HG03175 (cell line): ENCODE measurements at regions not wholly inside any gene's neighbourhood (a gene's known extent, or its start where the extent isn't known, plus 50 kb on each side); places are given as distances from the start of the nearest gene placed in this dataset.

ENCODE experiments used
- ATAC-seq: cut with Tn5 transposase; IDR thresholded peaks from one replicate; pipeline ENCODE4 v1.9.1; 2021; ENCODE audit warnings: mild to moderate bottlenecking, moderate library complexity; ENCODE audit not compliant: unreplicated experiment

DNA sequence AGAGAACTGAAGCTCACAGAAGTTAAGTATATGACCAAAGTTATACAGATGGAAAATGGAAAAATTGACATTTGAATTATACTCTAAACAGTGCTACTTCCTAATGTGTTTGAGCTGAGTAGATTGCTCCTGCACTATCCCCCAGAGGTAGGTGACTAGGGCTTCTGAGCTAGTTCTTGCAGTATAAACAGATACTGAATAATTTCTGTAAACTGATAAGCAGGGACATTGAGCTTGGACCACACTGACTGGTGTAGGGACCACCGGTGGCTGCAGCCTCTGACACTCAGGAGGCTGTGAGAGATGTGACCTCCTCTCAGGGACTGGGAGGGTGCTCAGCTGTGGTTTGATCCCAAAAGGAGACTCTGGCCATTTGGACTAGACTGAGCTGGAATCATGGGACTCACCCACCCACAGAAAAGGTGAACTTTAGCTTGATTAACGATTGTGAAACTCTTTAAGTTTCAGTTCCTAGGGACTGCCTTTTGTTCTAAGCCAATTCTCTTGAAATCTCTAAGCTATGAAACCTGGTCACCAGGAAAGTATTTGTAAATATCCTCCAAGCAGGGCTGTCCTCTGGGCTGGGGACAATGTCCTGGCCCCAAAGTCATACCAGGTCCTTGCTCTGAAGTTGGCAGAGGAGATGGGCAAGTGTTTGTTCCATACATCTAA, 291.5 kb downstream of the SEC61B start:
- peak; percentile 62 for ATAC-seq

DNA sequence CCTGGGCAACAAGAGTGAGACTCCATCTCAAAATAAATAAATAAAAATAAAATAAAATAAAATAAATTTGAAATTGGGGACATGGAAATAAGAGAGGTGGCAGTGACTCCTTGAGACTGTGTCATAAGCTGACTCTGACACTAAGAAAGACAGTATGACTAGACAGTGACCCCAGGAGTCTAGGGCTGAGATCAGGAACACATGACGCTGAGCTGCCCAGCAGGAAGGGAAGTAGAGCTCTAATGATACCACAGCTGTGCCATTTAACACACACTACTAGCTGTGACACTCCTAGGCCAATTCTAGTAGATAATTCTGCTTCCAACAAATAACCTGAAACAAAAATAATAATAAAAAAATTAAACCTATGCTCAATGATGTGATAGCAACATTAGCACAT, 293.0 kb downstream of the SEC61B start:
- peak; percentile 54 for ATAC-seq

DNA sequence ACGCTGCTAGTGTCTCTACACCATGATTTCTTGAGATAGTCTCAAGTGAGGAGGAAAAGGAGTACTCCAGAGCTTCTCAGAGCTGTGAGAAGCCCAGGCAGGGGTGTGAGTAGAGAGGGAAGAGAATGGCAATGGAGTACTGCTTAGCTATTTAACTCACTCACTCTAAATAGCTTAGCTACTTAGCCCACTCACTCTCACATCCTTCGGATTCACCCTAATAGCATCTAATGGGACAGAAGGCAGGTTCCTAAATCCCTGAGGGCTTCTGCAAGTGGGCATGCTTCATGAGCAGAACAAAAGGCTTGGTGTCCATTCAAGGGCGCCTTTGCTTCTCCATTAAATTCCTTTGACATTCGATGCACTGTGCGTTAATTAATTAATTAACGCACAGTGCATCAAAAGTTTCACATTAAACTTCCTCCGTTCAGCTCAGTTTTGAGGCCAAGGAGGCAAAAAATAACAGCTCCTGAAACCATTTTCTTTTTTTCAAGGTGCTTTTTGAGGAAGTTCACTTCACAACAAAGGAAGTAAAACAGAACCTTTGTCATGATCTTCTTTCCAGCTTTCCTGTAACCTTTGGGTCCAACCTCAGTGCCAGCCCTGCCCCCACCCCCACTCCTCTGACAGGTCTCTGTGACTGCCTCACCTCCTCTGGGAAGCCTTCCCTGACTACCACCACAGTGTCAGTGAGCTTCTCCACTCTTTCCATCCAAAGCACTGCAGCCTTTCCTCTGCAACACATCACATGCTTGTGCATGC, 294.0 kb downstream of the SEC61B start:
- ATAC-seq: no peak

DNA sequence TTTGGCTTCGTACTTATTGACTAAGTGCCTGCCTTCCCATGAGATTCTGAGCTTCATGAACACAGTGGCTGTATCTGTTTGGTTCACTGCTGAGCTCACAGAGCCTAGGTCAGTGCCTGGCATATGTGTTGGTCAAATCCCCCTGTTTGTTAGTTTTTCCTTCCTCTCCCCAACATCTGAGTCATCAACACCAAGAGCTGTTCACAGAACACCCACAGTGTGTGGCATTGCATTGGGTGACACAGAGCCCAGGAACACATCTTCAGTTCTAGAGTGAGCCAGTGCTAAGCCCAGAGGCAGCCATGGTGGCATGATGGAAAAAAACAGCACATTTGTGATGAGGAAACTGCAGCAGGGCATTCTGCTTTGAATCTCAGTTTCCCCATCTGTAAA, 294.6 kb downstream of the SEC61B start:
- no peak for ATAC-seq

DNA sequence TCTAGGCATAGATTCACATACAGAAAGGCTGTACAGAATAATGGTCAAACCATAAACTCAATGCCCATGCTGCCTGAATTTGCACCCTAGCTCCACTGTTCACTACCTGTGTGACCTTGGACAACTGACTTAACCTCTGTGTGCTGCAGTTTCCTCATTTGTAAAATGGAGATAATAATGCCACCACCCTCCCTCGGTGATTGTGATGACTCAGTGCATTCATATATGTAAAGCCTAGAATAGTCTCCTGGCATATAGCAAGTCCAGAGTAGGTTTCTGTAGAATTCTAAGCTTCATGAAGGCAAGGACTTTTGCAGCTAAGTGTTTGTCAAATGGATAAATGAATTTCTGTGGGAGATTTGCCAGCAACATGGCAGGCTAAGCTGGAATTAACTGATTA, 297.8 kb upstream of the NR4A3 start:
- no peak for ATAC-seq

DNA sequence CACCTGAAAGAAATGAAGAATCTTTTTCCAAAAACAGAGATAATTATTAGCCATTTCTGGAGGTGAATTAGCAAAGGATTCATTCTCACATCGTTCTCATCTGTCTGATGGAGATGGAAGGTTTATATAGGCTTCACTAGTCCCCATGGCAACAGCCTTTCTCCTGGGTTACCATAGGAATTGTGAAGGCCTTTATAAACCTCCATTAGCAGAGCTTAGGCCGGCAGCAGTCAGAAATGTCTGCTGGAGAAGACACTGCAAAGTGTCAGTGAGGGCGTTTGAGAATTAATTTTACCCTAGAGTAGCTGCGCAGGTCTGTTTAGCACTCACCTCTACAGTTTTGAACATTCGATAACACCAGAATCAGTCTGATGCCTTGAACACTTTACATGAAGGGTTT, 290.4 kb upstream of the NR4A3 start:
- ATAC-seq: no peak

DNA sequence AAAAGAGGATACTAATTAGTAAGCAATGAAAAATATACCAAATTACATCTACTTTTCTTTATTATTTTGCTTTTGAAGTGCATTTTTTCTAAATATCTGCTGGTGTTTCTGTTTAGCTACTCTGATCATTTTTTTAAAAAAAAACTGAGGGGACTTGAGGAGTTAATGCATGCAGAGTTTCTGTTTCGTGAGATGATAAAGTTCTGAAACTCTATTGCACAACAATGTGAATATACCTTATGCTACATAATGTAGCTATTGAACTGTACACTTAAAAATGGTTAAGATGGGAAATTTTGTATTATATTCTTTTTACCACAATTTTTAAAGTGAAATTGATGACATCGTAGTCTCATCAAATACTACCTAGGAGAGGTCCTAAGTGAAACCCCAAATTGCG, 288.3 kb upstream of the NR4A3 start:
- ATAC-seq: no peak

DNA sequence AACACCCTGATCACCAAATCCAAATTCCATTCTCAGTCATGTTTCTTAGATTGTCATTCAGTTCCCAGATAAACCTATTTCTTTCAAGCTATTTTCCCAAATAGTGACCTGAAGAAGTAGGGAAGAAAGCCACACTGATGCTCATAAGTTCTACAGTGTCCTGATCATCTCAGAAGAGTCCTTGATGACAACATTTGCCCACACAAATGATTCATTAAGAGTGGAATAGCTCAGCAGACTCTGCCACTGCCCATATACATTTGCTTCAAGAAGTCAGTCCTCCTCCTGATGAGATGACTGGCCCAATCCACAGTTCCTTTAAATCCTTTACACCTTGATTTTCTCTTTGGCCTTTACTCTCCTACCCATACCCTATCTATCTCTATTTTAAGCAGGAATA, 283.7 kb upstream of the NR4A3 start:
- no peak for ATAC-seq

DNA sequence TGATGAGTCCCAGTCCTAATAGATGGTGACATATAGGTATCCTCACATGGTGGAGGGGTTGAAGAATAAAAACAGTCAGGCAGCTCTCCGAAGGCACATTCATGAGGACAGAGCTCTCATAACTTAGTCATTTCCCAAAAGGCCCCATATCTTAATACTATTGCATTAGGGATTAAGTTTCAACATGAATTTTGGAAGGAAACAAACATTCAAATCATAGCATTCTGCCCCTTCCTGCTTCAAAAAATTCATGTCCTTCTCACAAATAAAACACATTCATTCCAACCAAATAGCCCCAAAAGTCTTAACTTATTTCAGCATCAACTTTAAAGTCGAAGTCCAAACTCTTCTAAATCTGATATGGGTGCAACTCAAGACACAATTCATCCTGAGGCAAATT, 277.2 kb upstream of the NR4A3 start:
- ATAC-seq: no peak

DNA sequence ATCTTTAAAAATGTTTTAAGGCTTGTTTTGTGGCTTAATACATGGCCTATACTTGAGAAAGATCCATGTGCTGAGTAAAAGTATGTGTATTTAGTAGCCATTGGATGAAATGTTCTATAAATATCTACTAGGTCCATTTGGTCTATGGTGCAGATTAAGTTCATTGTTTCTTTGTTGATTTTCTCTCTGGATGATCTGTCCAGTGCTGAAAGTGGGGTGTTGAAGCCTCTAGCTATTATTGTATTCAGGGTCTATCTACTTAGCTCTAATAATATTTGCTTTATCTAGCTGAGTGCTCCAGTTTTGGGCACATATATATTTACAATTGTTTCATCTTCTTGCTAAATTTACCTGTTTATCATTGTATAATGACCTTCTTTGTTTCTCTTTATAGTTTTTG, 272.2 kb upstream of the NR4A3 start:
- ATAC-seq: no peak

DNA sequence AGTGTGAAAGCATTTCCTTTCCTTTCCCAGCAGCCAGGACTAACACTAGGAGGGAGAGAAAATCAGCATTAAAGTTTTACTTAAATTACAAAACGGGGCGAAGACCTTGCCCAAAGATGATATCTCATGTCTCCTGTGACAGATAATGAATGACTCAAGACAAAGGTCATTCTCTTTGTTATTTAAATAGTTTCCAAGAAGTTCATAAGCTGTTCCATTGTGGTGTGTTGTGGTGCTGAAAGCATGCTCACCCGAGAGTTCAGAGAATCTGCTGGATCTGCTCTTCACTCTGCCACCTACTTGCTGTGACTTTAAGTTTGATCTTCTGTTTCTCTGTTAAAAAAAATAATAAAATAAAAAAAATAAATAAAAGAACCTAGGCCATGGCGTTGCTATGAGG, 265.9 kb upstream of the NR4A3 start:
- no peak for ATAC-seq

DNA sequence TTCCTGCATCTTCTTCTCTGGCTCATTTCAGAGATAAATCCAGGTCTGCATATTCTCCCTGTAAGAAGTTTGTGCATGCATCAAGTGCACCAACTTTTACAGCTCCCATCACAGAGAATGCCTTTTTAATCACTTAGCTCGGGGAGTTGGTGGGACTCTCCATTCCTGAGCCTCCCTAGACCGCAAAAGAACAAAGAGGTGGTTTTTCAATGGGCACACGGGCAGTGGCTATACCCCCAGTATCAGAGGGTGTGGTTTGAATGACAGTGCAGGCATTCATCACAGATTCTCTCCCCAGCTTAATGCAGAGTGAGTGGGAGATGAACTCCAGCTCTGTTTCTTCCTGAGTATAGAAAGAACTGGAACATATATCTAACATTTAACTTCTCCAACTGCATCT, 264.7 kb upstream of the NR4A3 start:
- ATAC-seq: no peak

DNA sequence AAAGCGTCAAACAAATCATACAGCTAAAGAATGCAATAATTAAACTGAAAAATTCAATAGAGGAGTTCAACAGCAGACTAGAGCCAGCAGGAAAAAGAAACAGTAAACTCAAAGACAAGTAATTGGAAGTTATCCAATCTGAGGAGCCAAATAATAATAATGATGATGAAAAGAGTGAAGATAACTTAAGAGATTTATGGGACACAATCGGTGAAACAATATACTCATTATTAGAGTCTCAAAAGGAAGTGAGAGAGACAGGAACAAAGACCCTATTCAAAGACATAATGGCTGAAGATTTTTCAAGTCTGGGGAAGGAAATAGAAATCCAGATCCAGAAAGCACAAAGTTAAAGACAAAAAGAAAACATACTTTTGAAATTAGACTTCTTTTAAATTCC, 263.9 kb upstream of the NR4A3 start:
- ATAC-seq: no peak

DNA sequence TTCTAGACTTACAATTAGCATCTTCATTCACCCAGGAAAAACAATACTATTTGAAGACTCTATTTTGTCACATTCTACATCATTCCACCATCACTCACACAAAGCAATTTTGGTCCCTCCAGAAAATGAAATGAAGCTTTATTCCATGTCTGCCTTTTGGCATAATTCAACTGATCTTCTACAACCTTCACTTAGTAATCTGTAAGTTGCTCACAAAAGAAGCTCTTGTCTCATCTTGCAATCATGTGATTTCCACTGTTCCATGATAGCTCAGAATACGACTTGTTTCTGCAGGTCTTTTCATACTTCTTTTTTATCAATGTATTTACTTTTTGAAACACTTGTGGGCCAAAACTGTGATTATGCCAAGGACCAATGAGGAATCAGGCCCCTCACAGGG, 261.9 kb upstream of the NR4A3 start:
- no peak for ATAC-seq

DNA sequence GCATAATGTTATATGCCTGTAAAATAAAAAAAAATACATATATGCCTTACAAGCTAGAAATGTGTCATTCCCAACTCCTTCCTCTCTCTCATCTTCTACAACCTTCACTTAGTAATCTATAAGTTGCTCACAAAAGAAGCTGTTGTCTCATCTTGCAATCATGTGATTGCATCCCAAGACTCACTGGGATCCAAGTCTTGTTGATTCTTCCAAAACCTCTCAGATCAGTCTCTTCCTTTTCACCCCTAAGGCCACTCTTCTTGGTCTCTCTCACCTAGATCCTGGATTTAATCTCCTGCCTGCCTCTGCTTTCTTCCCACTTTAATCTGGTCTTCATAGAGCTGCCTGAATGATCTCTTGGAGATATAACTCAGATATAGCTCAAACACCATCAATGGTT, 261.1 kb upstream of the NR4A3 start:
- no peak for ATAC-seq

DNA sequence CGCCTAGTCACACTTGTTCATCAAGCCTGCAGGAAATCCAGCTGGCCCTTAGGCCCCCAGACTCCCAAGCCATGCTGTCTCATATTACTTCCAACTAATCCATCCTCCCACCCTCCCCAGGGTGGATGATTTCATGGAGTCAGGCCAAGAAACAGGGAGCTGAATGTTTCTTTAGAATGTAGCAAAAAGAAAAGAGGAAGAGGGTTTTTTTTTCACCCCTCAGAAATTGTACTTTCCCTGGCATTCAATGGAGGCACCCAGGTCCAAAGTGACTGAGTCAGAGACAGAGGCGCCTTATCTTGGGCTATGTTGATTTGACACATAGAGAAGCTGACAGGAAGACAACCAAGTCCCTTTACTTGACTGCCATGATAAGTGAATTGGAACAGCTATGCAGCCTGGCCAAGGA, 260.2 kb upstream of the NR4A3 start:
- ATAC-seq: no peak

DNA sequence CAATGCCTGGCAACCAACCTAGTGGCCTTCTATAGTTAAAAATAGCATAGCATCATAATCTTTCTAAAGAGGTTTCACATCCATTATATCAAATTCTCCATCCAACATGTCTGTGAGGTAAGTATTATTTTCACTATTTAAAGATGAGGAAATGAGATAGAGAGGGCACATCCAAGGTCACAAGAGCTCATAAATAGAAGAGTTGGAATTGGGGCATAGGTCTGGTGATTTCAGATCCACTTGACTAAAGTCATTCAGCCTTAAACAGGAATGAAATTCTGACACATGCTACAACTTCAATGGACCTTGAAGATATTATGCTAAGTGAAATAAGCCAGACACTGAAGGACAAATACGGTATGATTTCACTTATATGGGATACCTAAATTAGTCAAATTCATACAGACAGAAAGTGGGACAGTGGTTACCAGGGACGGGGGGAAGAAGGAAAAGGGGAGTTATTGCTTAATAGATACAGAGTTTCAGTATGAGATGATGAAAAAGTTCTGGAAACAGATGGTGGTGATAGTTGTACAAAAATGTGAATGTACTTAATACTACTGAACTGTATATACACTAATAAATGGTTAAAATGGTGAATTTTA, 259.6 kb upstream of the NR4A3 start:
- no peak for ATAC-seq

DNA sequence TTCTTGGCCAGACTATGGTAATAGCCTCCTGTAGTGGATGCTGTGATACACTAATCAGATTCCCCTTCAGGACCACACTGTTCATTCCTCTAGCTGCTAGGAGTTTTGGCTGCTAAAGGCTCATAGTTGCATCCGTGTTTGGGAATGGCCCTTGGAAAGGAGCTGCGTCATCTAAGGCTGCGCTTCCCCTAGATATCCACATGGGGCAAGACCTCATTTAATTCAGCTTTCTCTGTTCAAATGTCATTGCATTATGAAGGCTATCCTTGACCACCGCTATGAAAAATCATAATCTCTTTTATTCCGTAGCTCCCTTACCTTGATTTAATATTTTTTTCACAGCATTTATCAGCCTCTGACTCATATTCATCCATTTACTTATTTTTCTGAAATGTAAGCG, 258.3 kb upstream of the NR4A3 start:
- no peak for ATAC-seq

DNA sequence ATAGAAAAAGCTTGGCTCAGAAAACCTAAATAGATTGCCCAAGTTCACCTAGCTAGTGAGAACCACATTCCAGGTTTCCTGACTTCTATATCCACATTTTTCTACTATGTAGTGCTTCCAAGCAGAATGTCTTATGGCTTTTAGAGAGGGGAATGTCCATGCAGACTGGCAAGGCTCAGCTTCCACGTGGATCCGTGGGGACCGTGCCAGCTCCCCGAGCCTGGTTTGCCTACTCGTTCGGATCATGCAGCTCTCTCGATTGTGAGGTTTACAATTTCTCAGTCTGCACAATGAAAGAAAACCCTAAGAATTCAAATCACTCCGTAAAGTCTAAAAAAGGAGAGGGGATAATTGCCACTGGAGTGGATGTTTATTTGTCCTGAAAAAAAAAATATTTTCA, 256.5 kb upstream of the NR4A3 start:
- no peak for ATAC-seq

DNA sequence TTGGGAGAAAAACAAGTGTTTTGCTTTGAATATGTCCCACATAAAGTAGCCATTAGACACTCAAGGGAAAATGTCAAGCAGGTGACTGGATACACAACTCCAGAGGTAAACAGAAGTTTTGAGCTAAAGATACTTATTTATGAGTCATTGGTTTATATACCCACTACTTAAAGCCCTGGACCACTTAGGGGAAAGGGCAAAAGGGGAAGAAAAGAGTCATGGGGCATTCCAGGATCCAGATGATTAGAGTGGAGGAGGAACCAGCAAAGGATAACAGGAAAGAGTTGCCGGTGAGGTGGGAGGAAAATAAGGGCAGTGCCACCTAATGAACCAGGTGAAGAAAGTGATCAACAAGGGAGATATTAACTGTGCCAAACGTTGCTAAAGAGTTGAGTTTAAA, 254.2 kb upstream of the NR4A3 start:
- no peak for ATAC-seq

DNA sequence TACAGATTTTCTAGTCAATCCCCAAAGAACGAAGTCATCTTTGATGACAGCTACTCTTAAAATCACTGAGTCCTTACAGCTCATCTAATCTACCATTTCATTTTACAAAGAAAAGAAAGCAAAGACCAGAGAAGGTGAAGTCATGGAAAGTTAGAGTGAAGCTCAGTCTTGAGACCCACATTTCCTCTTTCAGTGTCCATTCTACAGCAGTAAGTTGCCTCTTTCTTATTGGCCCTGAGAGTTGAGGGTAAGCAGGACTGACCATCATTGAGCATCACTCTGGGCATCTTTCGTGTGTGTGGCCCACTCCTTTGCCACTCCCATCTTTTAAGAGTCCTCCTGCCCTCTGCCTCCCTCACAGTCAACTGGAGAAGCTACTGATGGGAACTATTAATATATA, 251.8 kb upstream of the NR4A3 start:
- ATAC-seq: no peak

DNA sequence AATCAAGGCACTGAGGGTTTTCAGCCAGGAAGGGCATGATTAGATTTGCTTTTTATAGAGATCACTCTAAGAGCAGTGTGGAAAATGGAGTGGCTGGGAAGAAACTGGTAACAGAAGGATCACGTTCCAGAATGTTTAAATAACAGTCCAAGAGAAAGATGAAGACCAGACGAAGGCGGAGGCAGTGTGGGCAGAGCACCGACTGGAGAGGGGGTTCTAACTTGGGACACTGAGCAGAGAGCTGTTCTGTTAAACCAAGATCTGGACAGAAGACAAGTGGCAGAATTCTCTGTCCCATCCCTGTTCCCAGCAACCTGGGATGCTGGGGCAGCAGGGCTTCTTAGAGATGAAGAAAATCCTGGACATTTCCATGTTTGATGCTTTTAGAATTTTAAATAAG, 249.1 kb upstream of the NR4A3 start:
- no peak for ATAC-seq
